PC-9 (cell line): ENCODE measurements at regions not wholly inside any gene's neighbourhood (a gene's known extent, or its start where the extent isn't known, plus 50 kb on each side); places are given as distances from the start of the nearest gene placed in this dataset.

Experiments
- BruUV-seq: library from RNA; stranded (reverse); fragments of 400-500 nt; replicated peaks from 2 replicates; lab custom pipeline; 2021; lab: Mats Ljungman, UMichigan
- CTCF ChIA-PET: fragments of 300-600 bp; sonication (Branson Sonifier 250); formaldehyde crosslinking; loops from one replicate; lab custom pipeline; 2022; ENCODE audit warnings: antibody characterized with exemption; lab: Charles Lee
- POLR2A ChIA-PET: fragments of 300-600 bp; sonication (Branson Sonifier 250); formaldehyde crosslinking; loops from one replicate; lab custom pipeline; 2022; ENCODE audit warnings: antibody characterized with exemption; ENCODE audit not compliant: unreplicated experiment; lab: Charles Lee
- DNase-seq, 2 experiments: peaks; one replicate each; pipeline versions ENCODE4 v3.0.0 to v3.0.0-alpha.2; 2015 to 2022; ENCODE audit warnings: mixed read lengths in 1 of 2
- H2AFZ ChIP-seq: fragments of 200-600 bp; sonication (generic); 2 replicates; pipeline ENCODE4 v1.8.1; 2017; ENCODE audit warnings: antibody characterized with exemption
- H3F3A ChIP-seq: fragments of 200-600 bp; sonication (generic); 2 replicates; pipeline ENCODE4 v1.8.1; 2017; ENCODE audit warnings: antibody characterized with exemption, mild to moderate bottlenecking, low read depth; ENCODE audit not compliant: insufficient read depth
- H3K27ac ChIP-seq: fragments of 200-600 bp; sonication (generic); 2 replicates; pipeline ENCODE4 v1.6.1; 2016; ENCODE audit warnings: mixed run types
- H3K27me3 ChIP-seq: fragments of 200-600 bp; sonication (generic); 2 replicates; pipeline ENCODE4 v1.6.1; 2016; ENCODE audit warnings: low read depth, mixed run types; ENCODE audit not compliant: insufficient read depth
- H3K36me3 ChIP-seq: fragments of 200-600 bp; sonication (generic); 2 replicates; pipeline ENCODE4 v1.6.1; 2016; ENCODE audit warnings: low read depth, mixed run types
- H3K4me1 ChIP-seq: fragments of 200-600 bp; sonication (generic); replicated peaks from 2 replicates; pipeline ENCODE4 v1.6.1; 2016; ENCODE audit warnings: mixed run types; ENCODE audit not compliant: insufficient read depth
- H3K4me2 ChIP-seq: fragments of 200-600 bp; sonication (generic); 2 replicates; pipeline ENCODE4 v1.6.1; 2017; ENCODE audit warnings: mixed run types
- H3K4me3 ChIP-seq: fragments of 200-600 bp; sonication (generic); 2 replicates; pipeline ENCODE4 v1.6.1; 2016; ENCODE audit warnings: mixed run types
- H3K79me2 ChIP-seq: fragments of 200-600 bp; sonication (generic); 2 replicates; pipeline ENCODE4 v1.6.1; 2017; ENCODE audit warnings: low read depth, mixed run types
- H3K9me2 ChIP-seq: fragments of 200-600 bp; sonication (generic); 2 replicates; pipeline ENCODE4 v1.8.1; 2017; ENCODE audit warnings: mild to moderate bottlenecking; ENCODE audit not compliant: insufficient read depth
- H3K9me3 ChIP-seq: fragments of 200-600 bp; sonication (generic); 2 replicates; pipeline ENCODE4 v1.8.1; 2016; ENCODE audit warnings: low read depth; ENCODE audit not compliant: insufficient read depth
- H4K20me1 ChIP-seq: fragments of 200-600 bp; sonication (generic); 2 replicates; pipeline ENCODE4 v1.8.1; 2017; ENCODE audit not compliant: insufficient read depth
- CTCF ChIP-seq: fragments of 200-600 bp; sonication (generic); conservative IDR thresholded peaks from 2 replicates; pipeline ENCODE4 v1.6.1; 2017; ENCODE audit warnings: mixed run types, antibody characterized with exemption, mild to moderate bottlenecking, moderate library complexity
- EZH2 ChIP-seq: fragments of 200-600 bp; sonication (generic); IDR thresholded peaks from 2 replicates; pipeline ENCODE4 v1.8.0; 2017; ENCODE audit warnings: antibody characterized with exemption, low read depth
- intact Hi-C: fragments of 100-400 bp; cut with micrococcal nuclease; formaldehyde crosslinking; loops from one replicate; pipeline ENCODE4 v1.10.0; 2022; ENCODE audit not compliant: unreplicated experiment

GRCh38 chr3:16818945-16819344, 65.8 kb upstream of the PLCL2 start:
- no peaks in the 10 kb centered on the region for H3K27me3 ChIP-seq
- H4K20me1 ChIP-seq = no peaks in the 10 kb centered on the region
- no peaks in the 10 kb centered on the region for H3K4me1 ChIP-seq
- no peak overlapping the region for H2AFZ ChIP-seq
- H3K79me2 ChIP-seq = no peaks in the 10 kb centered on the region
- CTCF ChIA-PET = no interaction called here
- no peak overlapping the region for H3K4me3 ChIP-seq
- no peak overlapping the region for H3K4me2 ChIP-seq
- intact Hi-C loops = no loop called here
- no peaks in the 10 kb centered on the region for H3K9me3 ChIP-seq
- BruUV-seq = no TSS peak
- POLR2A ChIA-PET = no interaction called here
- no peaks in the 10 kb centered on the region for H3K36me3 ChIP-seq
- no peak for DNase-seq
- no peaks in the 10 kb centered on the region for H3F3A ChIP-seq
- no peak overlapping the region for H3K27ac ChIP-seq
- TF ChIP-seq EZH2 (no peak), CTCF (no peak)
- H3K9me2 ChIP-seq = no peaks in the 10 kb centered on the region

GRCh38 chr3:16820485-16820884, 64.3 kb upstream of the PLCL2 start:
- Histone ChIP-seq H3F3A (no peaks in the 10 kb centered on the region), H3K4me2 (no peak overlapping the region), H4K20me1 (no peaks in the 10 kb centered on the region), H3K4me1 (no peaks in the 10 kb centered on the region), H3K27me3 (no peaks in the 10 kb centered on the region), H2AFZ (no peak overlapping the region), H3K4me3 (no peak overlapping the region), H3K9me3 (no peaks in the 10 kb centered on the region), H3K79me2 (no peaks in the 10 kb centered on the region), H3K27ac (no peak overlapping the region), H3K9me2 (no peaks in the 10 kb centered on the region), H3K36me3 (no peaks in the 10 kb centered on the region)
- BruUV-seq = no TSS peak
- CTCF ChIA-PET = no interaction called here
- intact Hi-C loops = no loop called here
- POLR2A ChIA-PET = no interaction called here
- DNase-seq = no peak
- TF ChIP-seq CTCF = no peak
- no peak for TF ChIP-seq EZH2

GRCh38 chr3:16821053-16821452, 63.7 kb upstream of the PLCL2 start:
- CTCF ChIA-PET = no interaction called here
- Histone ChIP-seq H3K9me2 (no peaks in the 10 kb centered on the region), H3K27me3 (no peaks in the 10 kb centered on the region), H3K4me3 (no peak overlapping the region), H3K79me2 (no peaks in the 10 kb centered on the region), H3K36me3 (no peaks in the 10 kb centered on the region), H4K20me1 (no peaks in the 10 kb centered on the region), H2AFZ (no peak overlapping the region), H3K4me2 (no peak overlapping the region), H3F3A (no peaks in the 10 kb centered on the region), H3K9me3 (no peaks in the 10 kb centered on the region), H3K4me1 (no peaks in the 10 kb centered on the region), H3K27ac (no peak overlapping the region)
- DNase-seq = no peak
- no peak for TF ChIP-seq CTCF
- TF ChIP-seq EZH2 = no peak
- intact Hi-C loops = no loop called here
- no TSS peak for BruUV-seq
- POLR2A ChIA-PET = no interaction called here
